ENCODE measurements at regions not wholly inside any gene's neighbourhood (a gene's known extent, or its start where the extent isn't known, plus 50 kb on each side); places are given as distances from the start of the nearest gene placed in this dataset.

DNA sequence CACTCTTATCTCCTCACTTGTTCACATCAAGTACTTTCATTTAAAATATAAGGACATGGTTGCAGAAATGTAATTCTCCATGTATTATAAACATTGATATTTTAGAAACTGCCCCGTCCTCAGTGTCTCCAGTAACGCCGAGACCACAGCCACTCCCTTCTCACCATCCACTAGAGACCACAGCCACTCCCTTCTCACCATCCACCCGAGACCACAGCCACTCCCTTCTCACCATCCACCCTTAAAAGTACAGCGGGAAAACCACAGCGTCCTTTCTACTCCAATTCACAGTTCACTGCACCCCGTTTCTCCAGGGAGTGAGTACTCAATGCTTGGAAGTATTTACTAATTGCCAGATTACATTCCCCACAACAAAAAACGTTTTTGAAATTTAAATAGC is 1452.2 kb upstream of the ACVR2A start:
- intact Hi-C loops (cut with DNase I) = no loop called here
- no peaks in the 10 kb centered on the region for H3K36me3 ChIP-seq (ENCODE audit: insufficient read depth in 1 of 2, low read depth in 1 of 2)
- no peak overlapping the region for H3K27ac ChIP-seq
- H3K27me3 ChIP-seq (ENCODE audit: insufficient read depth in 3 of 3, low read length in 2 of 3) = peaks cover 0 to 2% (median 0%) of the 10 kb centered on the region in 3 donors
- no peaks in the 10 kb centered on the region for H3K4me1 ChIP-seq
- TF ChIP-seq, protein P1, sequence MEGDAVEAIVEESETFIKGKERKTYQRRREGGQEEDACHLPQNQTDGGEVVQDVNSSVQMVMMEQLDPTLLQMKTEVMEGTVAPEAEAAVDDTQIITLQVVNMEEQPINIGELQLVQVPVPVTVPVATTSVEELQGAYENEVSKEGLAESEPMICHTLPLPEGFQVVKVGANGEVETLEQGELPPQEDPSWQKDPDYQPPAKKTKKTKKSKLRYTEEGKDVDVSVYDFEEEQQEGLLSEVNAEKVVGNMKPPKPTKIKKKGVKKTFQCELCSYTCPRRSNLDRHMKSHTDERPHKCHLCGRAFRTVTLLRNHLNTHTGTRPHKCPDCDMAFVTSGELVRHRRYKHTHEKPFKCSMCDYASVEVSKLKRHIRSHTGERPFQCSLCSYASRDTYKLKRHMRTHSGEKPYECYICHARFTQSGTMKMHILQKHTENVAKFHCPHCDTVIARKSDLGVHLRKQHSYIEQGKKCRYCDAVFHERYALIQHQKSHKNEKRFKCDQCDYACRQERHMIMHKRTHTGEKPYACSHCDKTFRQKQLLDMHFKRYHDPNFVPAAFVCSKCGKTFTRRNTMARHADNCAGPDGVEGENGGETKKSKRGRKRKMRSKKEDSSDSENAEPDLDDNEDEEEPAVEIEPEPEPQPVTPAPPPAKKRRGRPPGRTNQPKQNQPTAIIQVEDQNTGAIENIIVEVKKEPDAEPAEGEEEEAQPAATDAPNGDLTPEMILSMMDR (IDR thresholded peaks at IDR 0.05) = no peak
- ATAC-seq = no peak
- no peak overlapping the region for H3K4me3 ChIP-seq
- WGBS, 3 donors = 67 to 73% (median 73%) methylated on average over 8 of the region's 8 CpGs
- DNase-seq = no peak
- no peaks in the 10 kb centered on the region for H3K9me3 ChIP-seq

DNA sequence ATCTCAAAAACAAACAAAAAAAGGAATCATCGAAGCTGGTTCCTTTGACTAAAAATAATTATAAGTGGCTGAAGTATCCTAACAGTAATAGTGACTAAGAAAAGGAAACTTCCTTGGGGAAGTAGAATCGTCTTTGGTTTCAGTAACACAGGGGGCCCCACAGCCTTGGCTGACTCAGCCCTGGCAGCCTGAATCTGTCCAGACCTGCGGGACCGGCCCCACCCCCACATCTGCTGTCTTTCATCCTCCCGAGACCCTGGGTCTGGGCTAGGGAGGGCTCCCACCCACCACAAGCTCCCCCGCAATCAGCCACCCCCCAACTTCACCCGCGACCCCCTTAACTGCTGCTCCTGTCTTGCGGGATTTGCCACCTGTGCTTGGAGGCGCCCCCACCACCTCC is 1452.6 kb upstream of the ACVR2A start:
- no peak for ATAC-seq
- intact Hi-C loops (cut with DNase I) = no loop called here
- TF ChIP-seq, protein P1 (IDR thresholded peaks at IDR 0.05) = no peak

DNA sequence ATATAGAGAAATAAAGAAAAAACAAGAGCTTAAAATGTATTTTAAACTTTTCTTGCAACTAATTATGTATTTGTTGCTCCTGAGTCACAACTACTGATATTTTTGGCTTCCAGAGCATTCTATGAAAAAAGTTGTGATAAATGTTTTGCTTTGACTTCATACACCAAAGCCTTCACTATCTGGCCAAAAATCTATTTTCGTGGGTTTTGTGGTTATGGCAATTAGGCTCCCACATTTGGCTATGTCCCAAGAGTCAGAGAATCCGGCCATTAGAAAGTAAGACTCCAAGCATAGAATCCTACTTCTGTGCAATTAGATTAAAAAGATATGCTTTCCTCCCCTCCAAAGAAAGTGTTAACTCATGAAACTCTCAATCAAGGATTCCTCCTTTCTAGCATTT is 1456.1 kb upstream of the ACVR2A start:
- no peak for ATAC-seq
- intact Hi-C loops (cut with DNase I) = no loop called here
- H3K4me1 ChIP-seq = no peaks in the 10 kb centered on the region
- 20 to 39% (median 23%) methylated on average over 2 of the region's 2 CpGs for WGBS, 3 donors
- DNase-seq = no peak
- no peaks in the 10 kb centered on the region for H3K36me3 ChIP-seq (ENCODE audit: insufficient read depth in 1 of 2, low read depth in 1 of 2)
- H3K9me3 ChIP-seq = no peaks in the 10 kb centered on the region
- H3K4me3 ChIP-seq = no peak overlapping the region
- TF ChIP-seq, protein P1 (IDR thresholded peaks at IDR 0.05) = no peak
- H3K27me3 ChIP-seq (ENCODE audit: insufficient read depth in 3 of 3, low read length in 2 of 3) = peaks cover 0 to 2% (median 0%) of the 10 kb centered on the region in 3 donors
- H3K27ac ChIP-seq = no peak overlapping the region

More for the DNA sequence above, 1452.6 kb upstream of the ACVR2A start:
- no peaks in the 10 kb centered on the region for H3K4me1 ChIP-seq
- DNase-seq = no peak
- H3K27me3 ChIP-seq (ENCODE audit: insufficient read depth in 3 of 3, low read length in 2 of 3) = peaks cover 0 to 2% (median 0%) of the 10 kb centered on the region in 3 donors
- H3K27ac ChIP-seq = no peak overlapping the region
- H3K9me3 ChIP-seq = no peaks in the 10 kb centered on the region
- WGBS, 3 donors = 73 to 80% (median 77%) methylated on average over 10 of the region's 10 CpGs
- H3K4me3 ChIP-seq = no peak overlapping the region
- no peaks in the 10 kb centered on the region for H3K36me3 ChIP-seq (ENCODE audit: insufficient read depth in 1 of 2, low read depth in 1 of 2)

DNA sequence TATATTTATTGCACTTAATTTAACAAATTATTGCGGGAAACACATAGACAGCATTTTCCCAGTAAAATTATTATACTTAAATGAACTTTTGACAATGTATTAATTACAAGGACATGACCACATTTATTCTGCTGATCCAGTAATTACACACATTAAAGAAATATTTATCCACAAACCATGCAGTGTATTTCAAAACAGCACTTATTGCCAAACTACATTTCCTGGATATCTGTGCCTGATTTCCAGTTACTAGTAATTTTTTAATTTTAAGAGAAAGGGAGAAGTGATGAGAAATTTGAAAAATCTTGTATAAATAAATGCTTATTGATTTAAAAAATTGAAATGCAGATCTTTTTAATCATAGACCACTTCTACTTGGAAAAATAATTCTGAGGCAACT is 1458.7 kb upstream of the ACVR2A start:
- no peaks in the 10 kb centered on the region for H3K36me3 ChIP-seq (ENCODE audit: insufficient read depth in 1 of 2, low read depth in 1 of 2)
- TF ChIP-seq, protein P1 (IDR thresholded peaks at IDR 0.05) = no peak
- no peaks in the 10 kb centered on the region for H3K4me1 ChIP-seq
- WGBS, 3 donors = 76 to 97% (median 85%) methylated on average over 1 of the region's 1 CpG
- DNase-seq (no peak), ATAC-seq (no peak)
- no peaks in the 10 kb centered on the region for H3K9me3 ChIP-seq
- peaks cover 0 to 2% (median 0%) of the 10 kb centered on the region in 3 donors for H3K27me3 ChIP-seq (ENCODE audit: insufficient read depth in 3 of 3, low read length in 2 of 3)
- no peak overlapping the region for H3K4me3 ChIP-seq
- intact Hi-C loops (cut with DNase I) = no loop called here
- H3K27ac ChIP-seq = no peak overlapping the region

DNA sequence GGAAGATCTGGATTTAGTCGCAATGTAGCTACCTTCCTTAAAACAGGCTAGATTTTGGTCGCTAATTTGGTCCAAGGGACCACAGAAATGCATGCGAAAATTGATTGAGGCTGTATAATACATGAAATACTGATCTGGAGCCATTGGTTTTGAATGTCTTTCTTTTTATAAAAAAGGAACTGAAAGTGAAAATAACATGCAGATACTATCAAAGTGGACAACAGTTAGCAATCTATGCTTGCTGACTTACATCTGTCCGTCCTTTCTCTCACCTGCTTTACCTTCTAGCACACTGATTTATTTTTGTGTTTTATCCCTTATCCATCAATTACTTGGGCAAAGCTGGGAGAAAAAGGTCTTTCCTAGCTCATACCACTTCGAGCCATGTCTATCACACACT is 1459.8 kb upstream of the ACVR2A start:
- no peaks in the 10 kb centered on the region for H3K4me1 ChIP-seq
- H3K27me3 ChIP-seq (ENCODE audit: insufficient read depth in 3 of 3, low read length in 2 of 3) = no peaks in the 10 kb centered on the region
- 89 to 96% (median 89%) methylated on average over 5 of the region's 5 CpGs for WGBS, 3 donors
- H3K9me3 ChIP-seq = no peaks in the 10 kb centered on the region
- no peak overlapping the region for H3K4me3 ChIP-seq
- ATAC-seq = no peak
- DNase-seq = no peak
- intact Hi-C loops (cut with DNase I) = no loop called here
- H3K36me3 ChIP-seq (ENCODE audit: insufficient read depth in 1 of 2, low read depth in 1 of 2) = no peaks in the 10 kb centered on the region
- H3K27ac ChIP-seq = no peak overlapping the region
- TF ChIP-seq, protein P1 (IDR thresholded peaks at IDR 0.05) = no peak

Measured in psoas muscle (tissue), 7 donors.